ENCODE measurements at regions not wholly inside any gene's neighbourhood (a gene's known extent, or its start where the extent isn't known, plus 50 kb on each side); places are given as distances from the start of the nearest gene placed in this dataset.

DNA sequence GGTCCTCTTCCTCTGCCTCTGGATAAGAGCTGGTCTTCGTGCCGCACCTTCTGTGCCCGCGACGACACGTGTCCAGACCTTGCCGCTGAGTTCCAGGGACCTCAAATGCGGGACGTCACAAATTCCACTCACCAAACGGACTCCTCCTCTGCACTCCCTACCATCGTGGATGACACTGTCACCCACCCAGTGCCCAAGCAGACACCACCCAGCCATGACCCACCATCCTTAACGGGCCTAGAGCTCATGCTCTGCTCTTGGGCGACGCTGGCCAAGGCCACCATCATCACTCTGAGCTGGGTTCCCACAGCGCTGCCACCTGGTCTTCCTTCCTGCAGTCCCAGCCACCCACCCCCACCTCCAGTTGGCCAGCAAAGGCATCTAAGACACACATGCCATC lies 96.4 kb upstream of the RPL38 start:
- no peak for ATAC-seq
- BruUV-seq (replicated peaks), result no TSS peak
- intact Hi-C loops (cut with micrococcal nuclease; ENCODE audit: unreplicated experiment), result no loop called here
- ChIA-PET POLR2A (no interaction called here), CTCF (interaction anchor here (1.1 kb wide), 1 partner anchor 17 kb away, joined by 4 read pairs; no protein-coding TSS in a partner anchor)
- DNase-seq (ENCODE audit: low read depth, low spot score), result no peak
- Histone ChIP-seq H3K27ac (ENCODE audit: low read length) (no peak overlapping the region), H3K27me3 (ENCODE audit: control insufficient read depth, insufficient read depth, low read length) (peaks cover 55% of the 10 kb centered on the region), H3K36me3 (ENCODE audit: control insufficient read depth, insufficient read depth, low read length) (no peaks in the 10 kb centered on the region), H3K9me3 (ENCODE audit: control insufficient read depth, insufficient read depth, low read depth, low read length) (no peaks in the 10 kb centered on the region), H3K4me1 (ENCODE audit: control insufficient read depth, insufficient read depth, low read length) (no peaks in the 10 kb centered on the region), H3K4me3 (ENCODE audit: low read depth in 2 of 2, low read length in 2 of 2) (no peak overlapping the region)
- TF ChIP-seq SIN3A (IDR thresholded peaks at IDR 0.05; ENCODE audit: borderline replicate concordance, insufficient read depth, low read depth, low read length) (no peak), POLR2AphosphoS5 (IDR thresholded peaks at IDR 0.05; ENCODE audit: low read depth, low read length) (no peak), TCF7L2 (IDR thresholded peaks at IDR 0.05; ENCODE audit: low read depth, low read length) (no peak)
- TF ChIP-seq, protein P1, sequence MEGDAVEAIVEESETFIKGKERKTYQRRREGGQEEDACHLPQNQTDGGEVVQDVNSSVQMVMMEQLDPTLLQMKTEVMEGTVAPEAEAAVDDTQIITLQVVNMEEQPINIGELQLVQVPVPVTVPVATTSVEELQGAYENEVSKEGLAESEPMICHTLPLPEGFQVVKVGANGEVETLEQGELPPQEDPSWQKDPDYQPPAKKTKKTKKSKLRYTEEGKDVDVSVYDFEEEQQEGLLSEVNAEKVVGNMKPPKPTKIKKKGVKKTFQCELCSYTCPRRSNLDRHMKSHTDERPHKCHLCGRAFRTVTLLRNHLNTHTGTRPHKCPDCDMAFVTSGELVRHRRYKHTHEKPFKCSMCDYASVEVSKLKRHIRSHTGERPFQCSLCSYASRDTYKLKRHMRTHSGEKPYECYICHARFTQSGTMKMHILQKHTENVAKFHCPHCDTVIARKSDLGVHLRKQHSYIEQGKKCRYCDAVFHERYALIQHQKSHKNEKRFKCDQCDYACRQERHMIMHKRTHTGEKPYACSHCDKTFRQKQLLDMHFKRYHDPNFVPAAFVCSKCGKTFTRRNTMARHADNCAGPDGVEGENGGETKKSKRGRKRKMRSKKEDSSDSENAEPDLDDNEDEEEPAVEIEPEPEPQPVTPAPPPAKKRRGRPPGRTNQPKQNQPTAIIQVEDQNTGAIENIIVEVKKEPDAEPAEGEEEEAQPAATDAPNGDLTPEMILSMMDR (IDR thresholded peaks at IDR 0.05), result no peak
- TF ChIP-seq, protein P2, sequence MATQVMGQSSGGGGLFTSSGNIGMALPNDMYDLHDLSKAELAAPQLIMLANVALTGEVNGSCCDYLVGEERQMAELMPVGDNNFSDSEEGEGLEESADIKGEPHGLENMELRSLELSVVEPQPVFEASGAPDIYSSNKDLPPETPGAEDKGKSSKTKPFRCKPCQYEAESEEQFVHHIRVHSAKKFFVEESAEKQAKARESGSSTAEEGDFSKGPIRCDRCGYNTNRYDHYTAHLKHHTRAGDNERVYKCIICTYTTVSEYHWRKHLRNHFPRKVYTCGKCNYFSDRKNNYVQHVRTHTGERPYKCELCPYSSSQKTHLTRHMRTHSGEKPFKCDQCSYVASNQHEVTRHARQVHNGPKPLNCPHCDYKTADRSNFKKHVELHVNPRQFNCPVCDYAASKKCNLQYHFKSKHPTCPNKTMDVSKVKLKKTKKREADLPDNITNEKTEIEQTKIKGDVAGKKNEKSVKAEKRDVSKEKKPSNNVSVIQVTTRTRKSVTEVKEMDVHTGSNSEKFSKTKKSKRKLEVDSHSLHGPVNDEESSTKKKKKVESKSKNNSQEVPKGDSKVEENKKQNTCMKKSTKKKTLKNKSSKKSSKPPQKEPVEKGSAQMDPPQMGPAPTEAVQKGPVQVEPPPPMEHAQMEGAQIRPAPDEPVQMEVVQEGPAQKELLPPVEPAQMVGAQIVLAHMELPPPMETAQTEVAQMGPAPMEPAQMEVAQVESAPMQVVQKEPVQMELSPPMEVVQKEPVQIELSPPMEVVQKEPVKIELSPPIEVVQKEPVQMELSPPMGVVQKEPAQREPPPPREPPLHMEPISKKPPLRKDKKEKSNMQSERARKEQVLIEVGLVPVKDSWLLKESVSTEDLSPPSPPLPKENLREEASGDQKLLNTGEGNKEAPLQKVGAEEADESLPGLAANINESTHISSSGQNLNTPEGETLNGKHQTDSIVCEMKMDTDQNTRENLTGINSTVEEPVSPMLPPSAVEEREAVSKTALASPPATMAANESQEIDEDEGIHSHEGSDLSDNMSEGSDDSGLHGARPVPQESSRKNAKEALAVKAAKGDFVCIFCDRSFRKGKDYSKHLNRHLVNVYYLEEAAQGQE (IDR thresholded peaks at IDR 0.05; ENCODE audit: insufficient read depth in 1 of 2, low read depth in 2 of 2, low read length in 1 of 2), result no peak
- in situ Hi-C loops (cut with HindIII; ENCODE audit: low pct_unique_long_range_greater_than_20kb, low sequenced_read_pairs), result no loop called here

DNA sequence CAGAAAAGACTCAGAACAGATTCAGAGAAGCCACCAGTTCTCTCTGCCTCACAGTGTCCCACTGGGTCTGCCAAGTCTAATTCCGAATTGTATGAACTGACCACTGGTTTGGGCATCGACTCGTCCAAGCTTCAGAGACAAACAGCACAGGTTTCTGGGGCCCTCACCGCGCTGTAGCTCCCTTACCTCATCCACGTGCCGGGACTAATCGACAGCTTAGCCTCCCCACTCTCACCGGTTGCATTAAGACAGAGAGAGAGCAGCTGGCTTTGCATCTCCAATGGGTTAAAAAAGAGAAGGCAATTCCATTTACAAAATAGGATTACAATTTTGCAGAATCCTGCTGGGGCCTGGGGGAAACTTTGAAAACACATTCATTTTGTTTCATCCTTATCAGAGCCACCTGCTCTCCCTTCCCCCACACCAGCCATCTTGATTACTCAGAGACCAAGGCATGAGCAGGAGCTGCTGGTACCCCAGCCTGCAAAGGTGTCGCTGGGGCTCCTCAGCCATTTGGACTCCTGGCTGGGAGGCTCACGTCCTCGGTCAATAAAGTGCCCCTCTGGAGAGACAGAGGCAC lies 95.3 kb upstream of the RPL38 start:
- ATAC-seq (no peak), DNase-seq (ENCODE audit: low read depth, low spot score) (no peak)
- Histone ChIP-seq H3K27me3 (ENCODE audit: control insufficient read depth, insufficient read depth, low read length) (peaks cover 49% of the 10 kb centered on the region), H3K36me3 (ENCODE audit: control insufficient read depth, insufficient read depth, low read length) (no peaks in the 10 kb centered on the region), H3K4me1 (ENCODE audit: control insufficient read depth, insufficient read depth, low read length) (no peaks in the 10 kb centered on the region), H3K27ac (ENCODE audit: low read length) (no peak overlapping the region), H3K9me3 (ENCODE audit: control insufficient read depth, insufficient read depth, low read depth, low read length) (no peaks in the 10 kb centered on the region), H3K4me3 (ENCODE audit: low read depth in 2 of 2, low read length in 2 of 2) (no peak overlapping the region)
- TF ChIP-seq SIN3A (IDR thresholded peaks at IDR 0.05; ENCODE audit: borderline replicate concordance, insufficient read depth, low read depth, low read length), result no peak
- no peak for TF ChIP-seq TCF7L2 (IDR thresholded peaks at IDR 0.05; ENCODE audit: low read depth, low read length)
- TF ChIP-seq, protein P1 (IDR thresholded peaks at IDR 0.05), result no peak
- intact Hi-C loops (cut with micrococcal nuclease; ENCODE audit: unreplicated experiment), result no loop called here
- BruUV-seq (replicated peaks), result no TSS peak
- in situ Hi-C loops (cut with HindIII; ENCODE audit: low pct_unique_long_range_greater_than_20kb, low sequenced_read_pairs), result no loop called here
- ChIA-PET CTCF (no interaction called here), POLR2A (no interaction called here)

All from Panc1 (cell line).